ENCODE measurements at regions not wholly inside any gene's neighbourhood (a gene's known extent, or its start where the extent isn't known, plus 50 kb on each side); places are given as distances from the start of the nearest gene placed in this dataset.

- no peak for TF ChIP-seq CTCF (IDR thresholded peaks at IDR 0.05)
- no peak for TF ChIP-seq POLR2A (IDR thresholded peaks at IDR 0.05)
Measured at GRCh38 chr10:130770018-130770630, 541.4 kb downstream of the TCERG1L start.
